ENCODE measurements at regions not wholly inside any gene's neighbourhood (a gene's known extent, or its start where the extent isn't known, plus 50 kb on each side); places are given as distances from the start of the nearest gene placed in this dataset.

DNA sequence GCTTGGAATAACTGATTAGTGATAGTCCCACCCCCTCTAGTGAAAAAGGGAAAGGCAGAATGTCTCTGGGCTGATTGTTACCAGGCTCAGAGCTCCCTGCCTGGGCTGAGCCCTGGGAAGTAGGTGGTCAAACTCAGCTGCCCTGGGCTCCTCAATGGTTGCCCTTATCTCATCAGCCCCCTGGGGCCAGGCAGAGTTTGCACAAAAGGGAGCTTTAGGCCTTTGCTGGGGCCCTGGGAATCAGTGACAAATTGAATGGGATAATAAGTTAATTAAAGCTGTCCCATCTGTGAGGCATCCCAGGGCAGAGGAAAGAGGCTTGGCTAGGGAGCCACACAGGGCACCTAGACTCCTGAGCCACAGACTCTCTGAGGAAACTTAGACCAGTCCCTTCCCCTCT is 89.0 kb downstream of the EFNB1 start:
- TF ChIP-seq, protein P1, sequence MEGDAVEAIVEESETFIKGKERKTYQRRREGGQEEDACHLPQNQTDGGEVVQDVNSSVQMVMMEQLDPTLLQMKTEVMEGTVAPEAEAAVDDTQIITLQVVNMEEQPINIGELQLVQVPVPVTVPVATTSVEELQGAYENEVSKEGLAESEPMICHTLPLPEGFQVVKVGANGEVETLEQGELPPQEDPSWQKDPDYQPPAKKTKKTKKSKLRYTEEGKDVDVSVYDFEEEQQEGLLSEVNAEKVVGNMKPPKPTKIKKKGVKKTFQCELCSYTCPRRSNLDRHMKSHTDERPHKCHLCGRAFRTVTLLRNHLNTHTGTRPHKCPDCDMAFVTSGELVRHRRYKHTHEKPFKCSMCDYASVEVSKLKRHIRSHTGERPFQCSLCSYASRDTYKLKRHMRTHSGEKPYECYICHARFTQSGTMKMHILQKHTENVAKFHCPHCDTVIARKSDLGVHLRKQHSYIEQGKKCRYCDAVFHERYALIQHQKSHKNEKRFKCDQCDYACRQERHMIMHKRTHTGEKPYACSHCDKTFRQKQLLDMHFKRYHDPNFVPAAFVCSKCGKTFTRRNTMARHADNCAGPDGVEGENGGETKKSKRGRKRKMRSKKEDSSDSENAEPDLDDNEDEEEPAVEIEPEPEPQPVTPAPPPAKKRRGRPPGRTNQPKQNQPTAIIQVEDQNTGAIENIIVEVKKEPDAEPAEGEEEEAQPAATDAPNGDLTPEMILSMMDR (IDR thresholded peaks at IDR 0.05; ENCODE audit: insufficient read depth, low read length) = no peak
- no peak for TF ChIP-seq POLR2AphosphoS5 (IDR thresholded peaks at IDR 0.05; ENCODE audit: low read depth)
- TF ChIP-seq, protein P2, sequence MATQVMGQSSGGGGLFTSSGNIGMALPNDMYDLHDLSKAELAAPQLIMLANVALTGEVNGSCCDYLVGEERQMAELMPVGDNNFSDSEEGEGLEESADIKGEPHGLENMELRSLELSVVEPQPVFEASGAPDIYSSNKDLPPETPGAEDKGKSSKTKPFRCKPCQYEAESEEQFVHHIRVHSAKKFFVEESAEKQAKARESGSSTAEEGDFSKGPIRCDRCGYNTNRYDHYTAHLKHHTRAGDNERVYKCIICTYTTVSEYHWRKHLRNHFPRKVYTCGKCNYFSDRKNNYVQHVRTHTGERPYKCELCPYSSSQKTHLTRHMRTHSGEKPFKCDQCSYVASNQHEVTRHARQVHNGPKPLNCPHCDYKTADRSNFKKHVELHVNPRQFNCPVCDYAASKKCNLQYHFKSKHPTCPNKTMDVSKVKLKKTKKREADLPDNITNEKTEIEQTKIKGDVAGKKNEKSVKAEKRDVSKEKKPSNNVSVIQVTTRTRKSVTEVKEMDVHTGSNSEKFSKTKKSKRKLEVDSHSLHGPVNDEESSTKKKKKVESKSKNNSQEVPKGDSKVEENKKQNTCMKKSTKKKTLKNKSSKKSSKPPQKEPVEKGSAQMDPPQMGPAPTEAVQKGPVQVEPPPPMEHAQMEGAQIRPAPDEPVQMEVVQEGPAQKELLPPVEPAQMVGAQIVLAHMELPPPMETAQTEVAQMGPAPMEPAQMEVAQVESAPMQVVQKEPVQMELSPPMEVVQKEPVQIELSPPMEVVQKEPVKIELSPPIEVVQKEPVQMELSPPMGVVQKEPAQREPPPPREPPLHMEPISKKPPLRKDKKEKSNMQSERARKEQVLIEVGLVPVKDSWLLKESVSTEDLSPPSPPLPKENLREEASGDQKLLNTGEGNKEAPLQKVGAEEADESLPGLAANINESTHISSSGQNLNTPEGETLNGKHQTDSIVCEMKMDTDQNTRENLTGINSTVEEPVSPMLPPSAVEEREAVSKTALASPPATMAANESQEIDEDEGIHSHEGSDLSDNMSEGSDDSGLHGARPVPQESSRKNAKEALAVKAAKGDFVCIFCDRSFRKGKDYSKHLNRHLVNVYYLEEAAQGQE (IDR thresholded peaks at IDR 0.05; ENCODE audit: insufficient replicate concordance, low read depth) = no peak
- no peak for TF ChIP-seq GABPA (IDR thresholded peaks at IDR 0.05; ENCODE audit: low read depth)

Measured in HL-60 (cell line).